ENCODE measurements at regions not wholly inside any gene's neighbourhood (a gene's known extent, or its start where the extent isn't known, plus 50 kb on each side); places are given as distances from the start of the nearest gene placed in this dataset.

GRCh38 chrX:81054904-81055303 lies 146.8 kb downstream of the HMGN5 start:
- intact Hi-C loops (cut with DNase I) = no loop called here
- DNase-seq = peak in 2 of 10 donors; percentile 51 to 61

- intact Hi-C loops (cut with DNase I) = no loop called here
Observed at GRCh38 chrX:81021478-81021877, 180.2 kb downstream of the HMGN5 start.

GRCh38 chrX:81003491-81004185 lies 194.0 kb upstream of the BRWD3 start:
- intact Hi-C loops (cut with DNase I) = no loop called here
- peak in 2 of 10 donors; percentile 59 to 71 for DNase-seq

More at GRCh38 chrX:81021478-81021877, 180.2 kb downstream of the HMGN5 start:
- DNase-seq = peak in 1 of 10 donors; percentile 11

- intact Hi-C loops (cut with DNase I) = no loop called here
- DNase-seq = no peak
Observed at GRCh38 chrX:80984118-80984517, 174.4 kb upstream of the BRWD3 start.
